TTC549 (cell line): ENCODE measurements at regions not wholly inside any gene's neighbourhood (a gene's known extent, or its start where the extent isn't known, plus 50 kb on each side); places are given as distances from the start of the nearest gene placed in this dataset.
"Not testable (repeated sequence)": the region's sequence is repeated elsewhere in the genome, so short reads cannot be mapped to it uniquely, and the experiment has no call there.

ENCODE experiments used
- FAIRE-seq: peaks from 2 replicates; lab custom pipeline; 2012; peaks lifted over from hg19 to GRCh38; lab: Jason Lieb, UNC

DNA sequence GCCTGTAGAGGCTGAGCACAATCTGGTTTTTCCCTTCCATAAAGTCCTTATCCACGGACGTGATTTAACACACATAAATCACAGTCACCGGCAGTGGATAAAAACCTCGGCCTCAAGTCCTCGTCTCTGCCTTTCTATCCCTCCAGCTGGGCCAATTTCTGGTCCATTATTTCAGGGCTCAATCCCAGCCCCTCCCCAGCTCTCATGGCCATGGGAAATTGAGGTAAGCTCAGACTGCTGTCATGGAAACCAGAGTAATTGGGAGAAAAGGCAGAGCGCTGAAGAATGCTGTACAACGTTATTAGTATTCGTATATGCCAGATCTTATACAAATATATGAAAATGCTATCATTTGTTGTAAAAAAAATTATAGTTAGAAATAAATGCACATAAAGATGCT lies 86.2 kb upstream of the USP29 start:
- FAIRE-seq = no peak

DNA sequence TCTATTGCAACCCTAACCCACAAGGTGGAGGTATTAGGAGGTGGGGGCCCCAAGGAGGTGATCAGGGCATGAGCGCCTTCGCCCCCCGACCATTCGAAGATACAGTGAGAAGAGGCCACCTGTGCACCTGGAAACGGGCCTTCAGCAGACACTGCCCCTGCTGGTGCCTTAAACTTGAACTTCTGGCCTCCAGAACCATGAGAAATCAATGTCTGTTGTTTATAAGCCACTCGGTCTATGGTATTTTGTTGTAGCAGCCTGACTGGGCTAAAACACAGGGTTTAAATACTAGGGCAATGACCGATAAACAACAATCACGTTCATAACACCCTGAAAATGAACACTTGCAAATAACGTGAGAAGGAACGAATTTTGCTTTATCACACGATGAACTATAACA lies 85.2 kb upstream of the USP29 start:
- FAIRE-seq = no peak

DNA sequence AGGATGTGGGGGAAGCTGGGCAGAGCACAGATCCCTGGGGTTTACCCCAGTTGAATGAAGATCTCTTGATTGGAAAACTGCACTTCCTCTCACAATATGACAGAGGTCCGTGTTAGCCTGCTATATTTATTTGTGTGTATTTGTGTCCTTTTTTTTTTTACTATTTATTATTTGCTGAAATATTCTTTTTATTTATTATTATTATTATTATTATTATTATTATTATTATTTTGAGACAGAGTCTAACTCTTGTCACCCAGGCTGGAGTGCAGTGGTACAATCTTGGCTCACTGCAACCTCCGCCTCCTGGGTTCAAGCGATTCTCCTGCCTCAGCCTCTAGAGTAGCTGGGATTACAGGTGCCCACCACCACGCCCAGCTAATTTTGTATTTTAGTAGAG lies 84.0 kb upstream of the USP29 start:
- not testable (repeated sequence) for FAIRE-seq

DNA sequence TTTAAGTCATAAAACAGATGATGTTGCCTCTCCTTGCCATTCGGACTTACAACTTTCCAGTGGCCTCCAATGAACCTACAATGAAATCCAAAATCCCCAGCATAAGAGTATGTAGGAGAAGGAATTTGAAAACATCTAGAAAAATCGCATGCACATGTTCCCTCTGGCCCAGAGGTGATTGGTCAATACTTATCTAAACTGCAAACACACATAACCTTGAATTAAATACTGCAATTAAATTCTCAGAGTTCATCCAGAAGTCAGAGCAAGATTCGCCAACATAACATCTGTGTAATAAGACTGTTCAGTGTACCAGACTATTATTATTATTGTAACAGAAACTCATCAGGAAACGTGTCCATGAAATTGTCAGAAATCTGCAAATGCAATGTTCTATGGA lies 82.2 kb upstream of the USP29 start:
- FAIRE-seq = no peak

DNA sequence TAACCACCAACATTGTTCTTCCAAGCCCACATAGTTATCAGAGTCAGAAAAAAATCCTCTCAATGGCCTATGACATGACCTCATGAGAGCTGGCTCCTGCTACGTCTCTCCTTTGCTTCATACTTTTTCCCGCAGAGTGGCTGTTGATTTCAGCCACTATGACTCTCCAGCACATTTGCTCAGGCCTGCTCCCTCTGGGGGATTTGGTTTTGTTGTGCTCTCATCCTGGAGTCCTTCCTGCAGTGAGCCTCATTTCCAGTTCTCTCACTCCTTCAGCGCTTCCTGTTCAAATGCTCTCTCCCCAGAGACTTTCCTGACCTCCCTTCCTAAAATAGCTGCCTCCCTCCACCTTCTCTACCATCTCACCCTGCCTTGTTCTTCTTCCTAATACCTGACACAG lies 72.0 kb upstream of the USP29 start:
- no peak for FAIRE-seq

DNA sequence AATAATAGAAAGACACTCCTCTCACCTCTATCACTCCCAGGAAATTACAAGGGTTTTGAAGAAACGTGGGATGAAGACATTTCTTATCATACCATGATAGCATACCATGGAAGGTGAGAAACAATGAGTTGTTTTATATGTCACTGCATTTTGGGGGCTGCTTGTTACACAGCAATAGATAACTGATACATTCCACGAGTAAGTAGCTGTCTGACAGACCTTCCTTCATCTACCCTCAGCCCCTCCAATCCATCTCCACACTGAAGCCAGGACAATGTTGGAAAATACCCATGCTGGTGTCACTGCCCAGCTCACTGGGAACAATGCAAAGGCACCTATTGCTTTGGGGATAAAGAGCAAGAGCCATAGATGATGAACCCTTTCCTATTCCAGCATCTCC lies 68.9 kb upstream of the USP29 start:
- FAIRE-seq = no peak

DNA sequence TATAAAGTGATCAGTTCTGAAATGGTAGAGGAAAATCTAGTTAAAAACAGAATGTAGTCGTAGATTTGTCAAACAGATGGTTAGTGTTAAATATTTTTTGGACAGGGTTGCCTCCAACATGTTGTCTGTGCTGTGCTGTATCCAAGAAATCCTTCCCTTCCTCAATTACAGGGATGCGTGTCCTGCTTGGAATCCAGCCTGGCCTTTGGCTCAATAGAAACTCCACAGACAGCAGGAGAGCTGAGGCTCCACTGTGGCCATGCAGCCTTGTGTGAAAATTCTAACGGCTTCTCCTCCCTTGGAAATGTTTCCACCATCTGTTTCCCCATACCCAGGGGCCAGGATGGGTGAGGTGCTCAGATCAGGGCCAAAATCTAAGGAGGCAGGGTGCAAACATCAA lies 67.7 kb upstream of the USP29 start:
- FAIRE-seq = no peak

DNA sequence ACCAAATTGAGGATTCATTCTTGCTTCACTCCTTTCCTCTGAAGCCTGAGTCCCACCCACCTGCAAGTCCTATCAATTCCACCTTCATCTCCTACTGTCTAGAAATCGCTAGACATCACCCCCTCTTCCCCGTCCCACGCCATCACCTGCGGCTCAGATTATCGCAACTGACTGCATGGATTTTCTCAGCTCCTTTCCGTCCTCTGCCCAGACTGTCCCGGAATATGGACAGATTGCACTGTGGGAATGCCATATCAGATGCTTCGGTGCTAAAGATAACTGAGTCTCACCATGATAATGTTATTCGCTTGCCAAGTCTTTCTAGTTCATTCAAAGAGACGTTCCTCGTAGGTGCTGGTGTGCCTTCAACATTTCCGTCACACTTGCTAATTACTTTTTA lies 66.4 kb upstream of the USP29 start:
- no peak for FAIRE-seq

DNA sequence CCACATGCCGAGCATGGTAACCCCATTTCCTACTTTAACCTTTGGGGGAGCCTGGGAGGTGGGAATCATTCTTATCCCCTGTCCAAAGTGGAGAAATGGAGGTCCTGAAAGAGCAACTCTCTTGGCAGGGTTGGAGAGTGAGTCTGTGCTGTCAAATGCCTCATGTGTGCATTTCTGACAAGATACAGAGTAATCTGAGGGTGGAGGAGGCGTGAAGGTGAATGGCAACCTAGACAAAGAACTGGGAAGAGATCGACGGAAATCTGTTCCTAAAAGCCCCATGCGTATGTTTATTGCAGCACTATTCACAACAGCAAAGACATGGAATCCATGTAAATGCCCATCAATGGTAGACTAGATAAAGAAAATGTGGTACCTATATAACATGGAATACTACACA lies 63.8 kb upstream of the USP29 start:
- FAIRE-seq = no peak

DNA sequence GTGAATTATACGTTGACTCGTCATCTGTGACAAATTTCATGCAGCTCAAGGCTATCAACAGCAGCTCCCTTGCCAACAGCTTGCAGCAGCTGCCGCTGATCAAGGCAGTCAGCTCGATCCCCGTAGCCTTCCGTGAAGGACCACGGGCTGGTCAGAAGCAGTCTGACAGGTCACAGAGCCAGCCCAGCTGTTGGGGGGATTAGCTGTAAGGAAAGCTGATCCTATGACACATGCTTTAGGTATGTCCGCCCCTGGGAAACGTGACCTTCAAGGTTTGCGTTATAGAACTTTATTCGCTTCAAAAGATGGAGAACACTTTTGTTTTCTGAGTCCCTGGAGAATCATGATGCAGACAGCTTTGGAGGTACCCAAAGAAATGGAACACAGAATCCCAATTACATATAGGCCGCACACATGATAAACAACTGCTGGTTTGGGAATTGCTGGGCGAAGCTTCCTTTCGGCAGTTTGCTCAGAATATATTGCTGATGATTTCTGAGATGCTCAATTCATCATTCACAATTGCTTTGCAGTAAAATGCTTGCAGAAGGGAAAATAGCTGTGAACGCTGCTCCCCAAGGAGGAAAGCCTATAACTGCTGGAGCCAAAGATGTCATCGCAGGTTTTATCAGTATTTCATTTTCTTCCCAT lies 62.6 kb upstream of the USP29 start:
- FAIRE-seq = peak; percentile 83

DNA sequence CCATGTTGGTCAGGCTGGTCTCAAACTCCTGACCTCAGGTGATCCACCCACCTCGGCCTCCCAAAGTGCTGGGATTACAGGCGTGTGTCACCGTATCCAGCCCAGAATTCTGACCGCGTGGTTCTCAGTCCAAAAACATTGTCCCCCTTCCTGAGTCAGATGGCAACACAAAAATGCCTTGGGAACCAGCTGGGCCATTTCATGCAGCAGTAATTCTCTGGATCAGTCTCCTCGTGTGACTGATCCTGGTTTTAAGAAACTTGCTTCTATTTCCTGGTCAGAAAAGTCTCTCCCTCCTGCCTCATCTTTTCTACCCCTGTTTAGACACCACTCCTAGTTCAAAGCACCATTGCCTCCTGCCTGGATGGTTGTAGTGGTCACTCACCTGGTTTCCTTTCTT lies 60.9 kb upstream of the USP29 start:
- no peak for FAIRE-seq

DNA sequence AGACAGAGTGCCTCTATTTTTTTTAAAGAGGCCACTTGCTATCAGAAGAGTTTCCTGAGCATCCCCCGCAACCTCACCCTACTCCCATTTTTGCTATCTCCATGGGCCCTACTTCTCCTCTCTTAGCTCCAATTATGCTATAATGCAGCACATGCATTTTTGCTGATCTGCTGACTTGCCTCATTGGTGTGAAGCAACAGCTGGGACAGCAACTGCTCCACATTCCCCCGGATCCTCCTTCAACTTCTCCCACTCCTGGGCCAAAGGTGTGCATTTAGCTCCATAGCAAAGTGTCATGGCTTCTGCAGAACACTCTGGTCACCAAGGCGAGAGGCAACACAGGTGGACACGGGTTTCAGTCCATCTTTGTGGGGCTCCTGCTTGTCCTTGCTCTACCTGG lies 56.7 kb upstream of the USP29 start:
- no peak for FAIRE-seq

DNA sequence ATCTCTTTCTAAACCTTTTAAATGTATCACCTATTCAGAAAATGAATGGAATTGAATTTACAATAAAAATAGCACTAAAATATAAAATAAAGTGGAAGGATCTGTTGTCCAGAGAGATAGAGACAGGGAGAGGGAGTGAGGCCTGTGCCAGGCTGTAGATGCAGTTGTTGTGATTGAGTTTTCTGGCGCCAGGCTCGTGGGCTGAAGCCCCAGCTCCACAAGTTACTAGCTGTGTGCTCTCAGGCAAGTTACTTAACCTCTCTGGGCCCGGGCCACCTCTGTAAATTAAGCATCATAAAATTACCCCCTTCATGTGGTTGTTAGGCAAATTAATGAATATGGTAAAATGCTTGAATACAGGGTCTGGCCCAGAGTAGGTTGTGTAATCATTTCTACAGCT lies 52.3 kb upstream of the USP29 start:
- FAIRE-seq = no peak

DNA sequence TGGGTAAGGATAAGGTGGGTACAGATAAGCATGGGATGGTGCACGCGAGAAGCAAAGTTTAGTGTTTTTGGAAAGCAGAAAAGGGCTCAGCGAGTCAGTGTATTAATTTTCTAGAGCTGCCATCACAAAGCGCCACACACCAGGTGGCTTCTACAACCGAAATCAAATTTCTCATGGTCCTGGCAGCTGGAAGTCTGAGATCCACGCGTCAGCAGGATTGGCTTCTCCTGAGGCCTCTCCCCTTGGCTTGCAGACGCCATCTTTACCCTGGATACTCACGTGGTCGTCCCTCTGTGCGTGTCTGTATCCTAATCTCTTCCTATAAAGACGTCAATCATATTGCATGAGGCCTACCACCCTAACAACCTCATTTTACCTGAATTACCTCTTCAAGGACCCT lies 51.5 kb upstream of the USP29 start:
- no peak for FAIRE-seq

DNA sequence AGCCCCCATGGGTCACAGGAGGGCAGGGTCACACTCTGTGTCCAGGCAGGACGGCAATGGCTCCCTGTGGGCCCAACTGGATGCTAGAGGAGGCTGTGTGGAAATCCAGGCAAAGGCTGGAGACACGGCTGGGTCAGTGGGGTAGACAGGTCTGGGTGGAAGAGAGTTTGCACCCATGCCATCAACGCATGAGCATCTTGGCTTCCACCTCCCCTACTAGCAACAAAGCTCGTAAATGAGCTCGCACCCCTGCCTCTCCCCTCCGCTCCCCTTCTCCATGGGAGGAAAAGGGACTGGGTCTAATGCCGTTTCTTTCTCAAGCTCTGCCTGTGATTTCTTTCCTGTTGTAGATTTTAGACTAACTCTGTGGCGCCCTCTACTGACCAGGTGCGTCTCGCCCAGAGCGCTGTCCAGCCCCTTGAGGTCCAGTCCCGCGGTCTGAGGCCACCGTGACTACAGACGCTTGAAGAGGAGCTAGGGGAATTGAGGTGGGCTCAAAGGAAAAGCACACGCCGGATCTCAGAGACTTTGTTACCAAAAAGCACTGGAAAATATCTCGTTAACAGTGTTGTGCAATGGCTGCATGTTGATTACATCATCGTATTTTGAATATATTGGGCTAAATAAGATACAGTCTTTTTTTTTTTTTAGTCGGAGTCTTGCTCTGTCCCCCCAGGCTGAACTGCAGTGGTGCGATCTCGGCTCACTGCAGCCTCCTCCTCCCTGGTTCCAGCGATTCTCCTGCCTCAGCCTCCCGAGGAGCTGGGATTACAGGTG lies 50.7 kb upstream of the USP29 start:
- FAIRE-seq = no peak
